CD14-positive monocyte (primary cell): ENCODE measurements at regions not wholly inside any gene's neighbourhood (a gene's known extent, or its start where the extent isn't known, plus 50 kb on each side); places are given as distances from the start of the nearest gene placed in this dataset.

Experiments
- DNase-seq, 3 donors: peaks; one replicate each; pipeline ENCODE4 v3.0.0-alpha.2; 2011 to 2022
- H2AFZ ChIP-seq: 2 replicates; pipeline ENCODE4 v1.6.0; 2012; ENCODE audit warnings: mild to moderate bottlenecking, low read depth, low read length, inconsistent platforms; ENCODE audit not compliant: insufficient read depth, poor library complexity, severe bottlenecking
- H3K27ac ChIP-seq, 2 donors: 1 replicate in 1 of 2; 2 replicates in 1 of 2; pipeline ENCODE4 v1.5.1; 2012 to 2013; ENCODE audit warnings: low read length in 2 of 2, control low read depth in 1 of 2, inconsistent platforms in 1 of 2, low read depth in 1 of 2, mild to moderate bottlenecking in 1 of 2
- H3K27me3 ChIP-seq, 2 donors: one replicate each; pipeline versions ENCODE4 v1.6.0 to v1.6.1; 2011 to 2013; ENCODE audit warnings: low read length in 2 of 2; ENCODE audit not compliant: control insufficient read depth in 2 of 2, insufficient read depth in 2 of 2
- H3K36me3 ChIP-seq, 2 donors: replicated peaks in 1 of 2; 1 replicate in 1 of 2; 2 replicates in 1 of 2; pipeline versions ENCODE4 v1.5.1 to v1.6.1; 2012 to 2013; ENCODE audit warnings: low read length in 2 of 2, control low read depth in 1 of 2, inconsistent platforms in 1 of 2, mild to moderate bottlenecking in 1 of 2; ENCODE audit not compliant: insufficient read depth in 2 of 2, control insufficient read depth in 1 of 2
- H3K4me1 ChIP-seq, 2 donors: 1 replicate in 1 of 2; 2 replicates in 1 of 2; pipeline versions ENCODE4 v1.5.1 to v1.6.1; 2012 to 2013; ENCODE audit warnings: low read length in 2 of 2, control low read depth in 1 of 2, inconsistent platforms in 1 of 2, mild to moderate bottlenecking in 1 of 2, moderate library complexity in 1 of 2; ENCODE audit not compliant: insufficient read depth in 2 of 2, control insufficient read depth in 1 of 2
- H3K4me2 ChIP-seq: replicated peaks from 2 replicates; pipeline ENCODE3; 2012; ENCODE audit warnings: low read length, moderate library complexity, mild to moderate bottlenecking; ENCODE audit not compliant: poor library complexity, severe bottlenecking; ENCODE audit errors: extremely low read depth
- H3K4me3 ChIP-seq, 3 experiments: fragments of 200-600 bp in 1 of 3; sonication (generic) in 1 of 3; replicated peaks in 1 of 3; 1 replicate in 2 of 3; 2 replicates in 1 of 3; pipeline ENCODE4 v1.5.1; 2011 to 2013; ENCODE audit warnings: low read length in 3 of 3, mild to moderate bottlenecking in 3 of 3, control low read depth in 2 of 3, low read depth in 2 of 3, inconsistent platforms in 1 of 3, moderate library complexity in 1 of 3
- H3K79me2 ChIP-seq: 2 replicates; pipeline ENCODE4 v1.6.0; 2012; ENCODE audit warnings: mild to moderate bottlenecking, control low read depth, inconsistent platforms, low read length, moderate library complexity; ENCODE audit not compliant: insufficient read depth
- H3K9ac ChIP-seq: 2 replicates; pipeline ENCODE4 v1.6.0; 2017; ENCODE audit warnings: low read length, mild to moderate bottlenecking; ENCODE audit not compliant: insufficient read depth, poor library complexity, severe bottlenecking
- H3K9me3 ChIP-seq, 2 donors: replicated peaks in 1 of 2; 1 replicate in 1 of 2; 2 replicates in 1 of 2; pipeline versions ENCODE4 v1.5.1 to v1.6.1; 2012 to 2013; ENCODE audit warnings: low read length in 2 of 2, control low read depth in 1 of 2; ENCODE audit not compliant: control insufficient read depth in 1 of 2, insufficient read depth in 1 of 2
- H4K20me1 ChIP-seq: 2 replicates; pipeline ENCODE4 v1.6.0; 2012; ENCODE audit warnings: mild to moderate bottlenecking, low read length, control low read depth, moderate library complexity; ENCODE audit not compliant: insufficient read depth
- H3K27ac Mint-ChIP-seq, 7 donors: one replicate each; pipeline ENCODE4 v1.8.0; 2020; ENCODE audit warnings: mild to moderate bottlenecking in 7 of 7, mixed read lengths in 7 of 7, moderate library complexity in 6 of 7, inconsistent platforms in 2 of 7
- H3K27me3 Mint-ChIP-seq, 3 donors: one replicate each; pipeline ENCODE4 v1.8.0; 2021 to 2022; ENCODE audit warnings: low read depth in 3 of 3, mild to moderate bottlenecking in 3 of 3, mixed read lengths in 3 of 3, moderate library complexity in 3 of 3, inconsistent platforms in 1 of 3
- H3K36me3 Mint-ChIP-seq, 2 donors: one replicate each; pipeline ENCODE4 v1.8.0; 2020; ENCODE audit warnings: mixed read lengths in 2 of 2, inconsistent platforms in 1 of 2, mild to moderate bottlenecking in 1 of 2
- H3K4me1 Mint-ChIP-seq: one replicate; pipeline ENCODE4 v1.8.0; 2020; ENCODE audit warnings: mild to moderate bottlenecking, mixed read lengths
- H3K4me3 Mint-ChIP-seq, 2 donors: one replicate each; pipeline ENCODE4 v1.8.0; 2020; ENCODE audit warnings: mild to moderate bottlenecking in 2 of 2, mixed read lengths in 2 of 2, moderate library complexity in 1 of 2
- H3K9me3 Mint-ChIP-seq, 7 donors: one replicate each; pipeline ENCODE4 v1.8.0; 2020 to 2022; ENCODE audit warnings: mixed read lengths in 7 of 7, mild to moderate bottlenecking in 6 of 7, moderate library complexity in 6 of 7, inconsistent platforms in 2 of 7
- WGBS: methylation state at CpG from one replicate; pipeline ENCODE4 v1.1.5; 2013; ENCODE audit warnings: missing lambda C conversion rate; ENCODE audit not compliant: insufficient coverage; 5-methylcytosine and 5-hydroxymethylcytosine counted together
- intact Hi-C, 2 donors: fragments of 100-400 bp; cut with micrococcal nuclease; formaldehyde crosslinking; loops; one replicate each; pipeline versions ENCODE4 v1.15.0 to v1.15.1; 2023
- TF ChIP-seq, protein P1 (sequence below): fragments of 200-600 bp; IDR thresholded peaks from one replicate; pipeline ENCODE4 v1.8.0; 2022; ENCODE audit warnings: antibody characterized with exemption, mild to moderate bottlenecking

DNA sequence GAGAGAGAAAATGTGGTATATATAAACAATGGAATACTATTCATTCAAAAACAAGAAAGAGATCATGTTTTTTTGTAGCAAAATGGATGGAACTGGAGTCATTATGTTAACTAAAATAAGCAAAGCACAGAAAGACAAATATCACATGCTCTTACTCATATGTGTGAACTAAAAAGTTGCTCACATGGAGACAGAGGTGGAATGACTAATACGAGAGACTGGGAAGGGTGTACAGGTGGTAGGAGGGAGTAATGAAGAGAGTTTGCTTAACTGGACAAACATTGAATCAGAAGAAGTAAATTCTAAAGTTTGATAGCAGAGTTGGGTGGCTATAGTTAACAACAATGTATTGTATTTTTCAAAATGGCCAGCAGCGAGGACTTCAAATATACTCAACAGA lies 1080.7 kb upstream of the CHAC2 start:
- Histone ChIP-seq H3K36me3 (no peaks in the 10 kb centered on the region), H3K4me3 (no peak overlapping the region), H4K20me1 (no peaks in the 10 kb centered on the region), H2AFZ (no peak overlapping the region), H3K9ac (no peak overlapping the region), H3K27me3 (no peaks in the 10 kb centered on the region), H3K4me2 (no peak overlapping the region), H3K79me2 (no peaks in the 10 kb centered on the region), H3K27ac (no peak overlapping the region), H3K9me3 (peaks cover 4 to 11% of the 10 kb centered on the region in 2 donors), H3K4me1 (no peaks in the 10 kb centered on the region)
- H3K27me3 Mint-ChIP-seq = peaks cover 0 to 2% (median 2%) of the 10 kb centered on the region in 3 donors
- H3K36me3 Mint-ChIP-seq = no peaks in the 10 kb centered on the region
- H3K4me3 Mint-ChIP-seq = no peak overlapping the region
- intact Hi-C loops = no loop called here
- 83% methylated on average over 1 of the region's 2 CpGs for WGBS
- peaks cover 4 to 15% (median 5%) of the 10 kb centered on the region in 7 donors for H3K9me3 Mint-ChIP-seq
- no peak for DNase-seq
- H3K4me1 Mint-ChIP-seq = no peaks in the 10 kb centered on the region
- TF ChIP-seq, protein P1, sequence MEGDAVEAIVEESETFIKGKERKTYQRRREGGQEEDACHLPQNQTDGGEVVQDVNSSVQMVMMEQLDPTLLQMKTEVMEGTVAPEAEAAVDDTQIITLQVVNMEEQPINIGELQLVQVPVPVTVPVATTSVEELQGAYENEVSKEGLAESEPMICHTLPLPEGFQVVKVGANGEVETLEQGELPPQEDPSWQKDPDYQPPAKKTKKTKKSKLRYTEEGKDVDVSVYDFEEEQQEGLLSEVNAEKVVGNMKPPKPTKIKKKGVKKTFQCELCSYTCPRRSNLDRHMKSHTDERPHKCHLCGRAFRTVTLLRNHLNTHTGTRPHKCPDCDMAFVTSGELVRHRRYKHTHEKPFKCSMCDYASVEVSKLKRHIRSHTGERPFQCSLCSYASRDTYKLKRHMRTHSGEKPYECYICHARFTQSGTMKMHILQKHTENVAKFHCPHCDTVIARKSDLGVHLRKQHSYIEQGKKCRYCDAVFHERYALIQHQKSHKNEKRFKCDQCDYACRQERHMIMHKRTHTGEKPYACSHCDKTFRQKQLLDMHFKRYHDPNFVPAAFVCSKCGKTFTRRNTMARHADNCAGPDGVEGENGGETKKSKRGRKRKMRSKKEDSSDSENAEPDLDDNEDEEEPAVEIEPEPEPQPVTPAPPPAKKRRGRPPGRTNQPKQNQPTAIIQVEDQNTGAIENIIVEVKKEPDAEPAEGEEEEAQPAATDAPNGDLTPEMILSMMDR = no peak
- no peak overlapping the region for H3K27ac Mint-ChIP-seq

DNA sequence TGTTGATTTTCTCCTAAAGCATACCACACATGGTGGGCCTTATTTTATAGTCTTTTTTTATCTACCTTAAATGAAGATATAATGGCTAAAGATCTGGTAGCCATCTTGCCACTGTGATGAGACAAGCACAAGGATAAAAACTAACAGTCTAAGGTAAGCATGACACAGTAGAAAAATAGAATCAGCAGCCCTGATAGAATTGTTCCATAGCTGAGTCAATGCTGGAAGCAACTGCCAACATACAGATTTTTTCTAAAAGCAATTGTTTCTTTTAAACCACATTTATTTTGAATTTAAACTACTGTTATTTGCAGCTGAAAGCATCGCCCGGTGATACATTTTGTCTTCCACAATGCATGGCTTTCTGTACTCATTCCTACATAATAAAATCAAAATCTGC lies 1091.5 kb upstream of the CHAC2 start:
- TF ChIP-seq, protein P1 = no peak
- no peak overlapping the region for H3K4me3 ChIP-seq
- H3K36me3 ChIP-seq = no peaks in the 10 kb centered on the region
- no peak overlapping the region for H3K27ac Mint-ChIP-seq
- no peak overlapping the region for H3K4me3 Mint-ChIP-seq
- no peaks in the 10 kb centered on the region for H3K36me3 Mint-ChIP-seq
- peaks cover 5 to 9% of the 10 kb centered on the region in 2 donors for H3K9me3 ChIP-seq
- H3K9ac ChIP-seq = no peak overlapping the region
- WGBS = 100% methylated on average over 2 of the region's 2 CpGs
- H3K4me1 ChIP-seq = no peaks in the 10 kb centered on the region
- peaks cover 0 to 1% (median 0%) of the 10 kb centered on the region in 3 donors for H3K27me3 Mint-ChIP-seq
- H3K9me3 Mint-ChIP-seq = peaks cover 1 to 12% (median 6%) of the 10 kb centered on the region in 7 donors
- no peaks in the 10 kb centered on the region for H3K27me3 ChIP-seq
- H3K4me2 ChIP-seq = no peak overlapping the region
- intact Hi-C loops = no loop called here
- H3K4me1 Mint-ChIP-seq = no peaks in the 10 kb centered on the region
- no peak for DNase-seq
- H3K27ac ChIP-seq = no peak overlapping the region
- no peak overlapping the region for H2AFZ ChIP-seq
- no peaks in the 10 kb centered on the region for H3K79me2 ChIP-seq
- H4K20me1 ChIP-seq = no peaks in the 10 kb centered on the region
